HG03460 (cell line): ENCODE measurements at regions not wholly inside any gene's neighbourhood (a gene's known extent, or its start where the extent isn't known, plus 50 kb on each side); places are given as distances from the start of the nearest gene placed in this dataset.
"Not testable (repeated sequence)": the region's sequence is repeated elsewhere in the genome, so short reads cannot be mapped to it uniquely, and the experiment has no call there.

Experiments
- ATAC-seq: cut with Tn5 transposase; IDR thresholded peaks from one replicate; pipeline ENCODE4 v1.9.1; 2021; ENCODE audit not compliant: unreplicated experiment

- ATAC-seq: no peak
Observed at GRCh38 chr11:10973416-10973815, 115.6 kb upstream of the ZBED5 start.

- no peak for ATAC-seq
Observed at GRCh38 chr11:10970926-10971325, 113.1 kb upstream of the ZBED5 start.

- no peak for ATAC-seq
Observed at GRCh38 chr11:10969387-10969786, 111.5 kb upstream of the ZBED5 start.

GRCh38 chr11:10956884-10957283 is 99.0 kb upstream of the ZBED5 start:
- ATAC-seq: not testable (repeated sequence)

- no peak for ATAC-seq
Observed at GRCh38 chr11:10955616-10956015, 97.8 kb upstream of the ZBED5 start.

GRCh38 chr11:10954184-10954583 is 96.3 kb upstream of the ZBED5 start:
- no peak for ATAC-seq

- no peak for ATAC-seq
Observed at GRCh38 chr11:10952872-10953271, 95.0 kb upstream of the ZBED5 start.

- not testable (repeated sequence) for ATAC-seq
Observed at GRCh38 chr11:10947935-10948334, 90.1 kb upstream of the ZBED5 start.

GRCh38 chr11:10946072-10946471 is 88.2 kb upstream of the ZBED5 start:
- ATAC-seq: no peak

GRCh38 chr11:10945196-10945595 is 87.3 kb upstream of the ZBED5 start:
- no peak for ATAC-seq

- ATAC-seq: no peak
Observed at GRCh38 chr11:10943968-10944367, 86.1 kb upstream of the ZBED5 start.

- no peak for ATAC-seq
Observed at GRCh38 chr11:10942620-10943019, 84.8 kb upstream of the ZBED5 start.

- no peak for ATAC-seq
Observed at GRCh38 chr11:10941871-10942270, 84.0 kb upstream of the ZBED5 start.

GRCh38 chr11:10941414-10941813 is 83.6 kb upstream of the ZBED5 start:
- ATAC-seq: no peak

- no peak for ATAC-seq
Observed at GRCh38 chr11:10938650-10939387, 81.0 kb upstream of the ZBED5 start.

- no peak for ATAC-seq
Observed at GRCh38 chr11:10938231-10938630, 80.4 kb upstream of the ZBED5 start.

- no peak for ATAC-seq
Observed at GRCh38 chr11:10937385-10937771, 79.5 kb upstream of the ZBED5 start.

GRCh38 chr11:10936626-10937384 is 79.0 kb upstream of the ZBED5 start:
- no peak for ATAC-seq

- no peak for ATAC-seq
Observed at GRCh38 chr11:10935015-10935559, 77.2 kb upstream of the ZBED5 start.

GRCh38 chr11:10934293-10934860 is 76.5 kb upstream of the ZBED5 start:
- ATAC-seq: no peak

- peak; percentile 89 for ATAC-seq
Observed at GRCh38 chr11:10933455-10934292, 75.8 kb upstream of the ZBED5 start.
